Activated CD4-positive, alpha-beta T cell treated with anti-CD3 and anti-CD28 coated beads, Interleukin-10, Interleukin-2, amounts not matched to agents 100 ng/mL and 50 ng/mL, durations not matched to agents 16 hours and 8 hours (primary cell): ENCODE measurements at regions not wholly inside any gene's neighbourhood (a gene's known extent, or its start where the extent isn't known, plus 50 kb on each side); places are given as distances from the start of the nearest gene placed in this dataset.

Experiments
- DNase-seq: peaks from one replicate; pipeline ENCODE4 v3.0.0-alpha.2; 2020

GRCh38 chr7:28293527-28293835, 112.9 kb upstream of the JAZF1 start:
- no peak for DNase-seq

GRCh38 chr7:28296571-28297483, 115.5 kb upstream of the CREB5 start:
- DNase-seq, result peak; percentile 61

GRCh38 chr7:28297801-28298459, 114.4 kb upstream of the CREB5 start:
- DNase-seq, result no peak

- DNase-seq, result no peak
These were observed 113.3 kb upstream of the CREB5 start for GRCh38 chr7:28298870-28299518.

GRCh38 chr7:28299556-28299955, 112.8 kb upstream of the CREB5 start:
- DNase-seq, result no peak

GRCh38 chr7:28300488-28300887, 111.8 kb upstream of the CREB5 start:
- no peak for DNase-seq

GRCh38 chr7:28301148-28301641, 111.1 kb upstream of the CREB5 start:
- no peak for DNase-seq

- DNase-seq, result no peak
These were observed 108.0 kb upstream of the CREB5 start for GRCh38 chr7:28304290-28304689.

- no peak for DNase-seq
These were observed 102.4 kb upstream of the CREB5 start for GRCh38 chr7:28309704-28310459.

GRCh38 chr7:28310460-28310848, 101.9 kb upstream of the CREB5 start:
- no peak for DNase-seq

- DNase-seq, result no peak
These were observed 100.6 kb upstream of the CREB5 start for GRCh38 chr7:28311670-28312069.

- DNase-seq, result peak; percentile 66
These were observed 99.4 kb upstream of the CREB5 start for GRCh38 chr7:28312948-28313347.

- DNase-seq, result no peak
These were observed 97.5 kb upstream of the CREB5 start for GRCh38 chr7:28314841-28315240.

- no peak for DNase-seq
These were observed 96.5 kb upstream of the CREB5 start for GRCh38 chr7:28315565-28316410.

GRCh38 chr7:28316489-28316888, 95.8 kb upstream of the CREB5 start:
- peak; percentile 71 for DNase-seq

GRCh38 chr7:28318101-28318762, 94.1 kb upstream of the CREB5 start:
- peak; percentile 50 for DNase-seq

- no peak for DNase-seq
These were observed 88.5 kb upstream of the CREB5 start for GRCh38 chr7:28323833-28324232.

GRCh38 chr7:28328146-28328545, 84.2 kb upstream of the CREB5 start:
- DNase-seq, result peak; percentile 59

GRCh38 chr7:28328822-28329660, 83.3 kb upstream of the CREB5 start:
- peak; percentile 26 for DNase-seq

- peak; percentile 75 for DNase-seq
These were observed 82.5 kb upstream of the CREB5 start for GRCh38 chr7:28329661-28330363.
